GM12878 (cell line): ENCODE measurements at regions not wholly inside any gene's neighbourhood (a gene's known extent, or its start where the extent isn't known, plus 50 kb on each side); places are given as distances from the start of the nearest gene placed in this dataset.

Experiments used
- E2F8 ChIP-seq: fragments of 450-650 bp; IDR thresholded peaks from 2 replicates; pipeline ENCODE4 v1.6.1; 2018; ENCODE audit warnings: mild to moderate bottlenecking, low read depth, moderate library complexity; ENCODE audit not compliant: partially characterized antibody
- KAT2A ChIP-seq: conservative IDR thresholded peaks from 2 replicates; pipeline ENCODE4 v1.6.1; 2011; ENCODE audit warnings: low read depth, low read length; ENCODE audit not compliant: control insufficient read depth
- PML ChIP-seq: IDR thresholded peaks from 2 replicates; pipeline ENCODE4 v1.6.1; 2012; ENCODE audit warnings: low read length, inconsistent platforms
- POLR2A ChIP-seq: IDR thresholded peaks from 2 replicates; pipeline ENCODE4 v1.6.1; 2011; ENCODE audit warnings: low read depth, mild to moderate bottlenecking, low read length
- RAD51 ChIP-seq: fragments of 450-650 bp; IDR thresholded peaks from 2 replicates; pipeline ENCODE4 v1.6.1; 2016; ENCODE audit warnings: moderate library complexity, mild to moderate bottlenecking, inconsistent platforms
- RBBP5 ChIP-seq: fragments of 200-600 bp; sonication (generic); conservative IDR thresholded peaks from 2 replicates; pipeline ENCODE4 v1.6.1; 2016
- SREBF2 ChIP-seq: IDR thresholded peaks from 2 replicates; pipeline ENCODE4 v1.6.1; 2012; ENCODE audit warnings: mild to moderate bottlenecking, low read length
- SUZ12 ChIP-seq: fragments of 200-600 bp; sonication (generic); IDR thresholded peaks from one replicate; pipeline ENCODE4 v1.6.1; 2018; ENCODE audit warnings: antibody characterized with exemption, mild to moderate bottlenecking; ENCODE audit not compliant: unreplicated experiment
- TF ChIP-seq, protein P1 (sequence below), 3 experiments: IDR thresholded peaks in 2 of 3; conservative IDR thresholded peaks in 1 of 3; 2 replicates each; pipeline ENCODE4 v1.5.1; 2011; ENCODE audit warnings: low read depth in 3 of 3, low read length in 3 of 3, mild to moderate bottlenecking in 3 of 3, control low read depth in 2 of 3, moderate library complexity in 2 of 3, inconsistent platforms in 1 of 3, mixed read lengths in 1 of 3; ENCODE audit not compliant: control insufficient read depth in 2 of 3, insufficient read depth in 1 of 3; ENCODE audit errors: extremely low read depth in 1 of 3
- TF ChIP-seq, protein P2 (sequence below): IDR thresholded peaks from 2 replicates; pipeline ENCODE4 v1.6.1; 2012; ENCODE audit warnings: low read depth, low read length, improper control_type of control experiment
- TF ChIP-seq, protein P3 (sequence below): fragments of 450-650 bp; IDR thresholded peaks from 2 replicates; pipeline ENCODE4 v1.6.1; 2017; ENCODE audit warnings: mild to moderate bottlenecking

- TF ChIP-seq, protein P1, sequence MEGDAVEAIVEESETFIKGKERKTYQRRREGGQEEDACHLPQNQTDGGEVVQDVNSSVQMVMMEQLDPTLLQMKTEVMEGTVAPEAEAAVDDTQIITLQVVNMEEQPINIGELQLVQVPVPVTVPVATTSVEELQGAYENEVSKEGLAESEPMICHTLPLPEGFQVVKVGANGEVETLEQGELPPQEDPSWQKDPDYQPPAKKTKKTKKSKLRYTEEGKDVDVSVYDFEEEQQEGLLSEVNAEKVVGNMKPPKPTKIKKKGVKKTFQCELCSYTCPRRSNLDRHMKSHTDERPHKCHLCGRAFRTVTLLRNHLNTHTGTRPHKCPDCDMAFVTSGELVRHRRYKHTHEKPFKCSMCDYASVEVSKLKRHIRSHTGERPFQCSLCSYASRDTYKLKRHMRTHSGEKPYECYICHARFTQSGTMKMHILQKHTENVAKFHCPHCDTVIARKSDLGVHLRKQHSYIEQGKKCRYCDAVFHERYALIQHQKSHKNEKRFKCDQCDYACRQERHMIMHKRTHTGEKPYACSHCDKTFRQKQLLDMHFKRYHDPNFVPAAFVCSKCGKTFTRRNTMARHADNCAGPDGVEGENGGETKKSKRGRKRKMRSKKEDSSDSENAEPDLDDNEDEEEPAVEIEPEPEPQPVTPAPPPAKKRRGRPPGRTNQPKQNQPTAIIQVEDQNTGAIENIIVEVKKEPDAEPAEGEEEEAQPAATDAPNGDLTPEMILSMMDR (IDR thresholded peaks at IDR 0.05 in 2 of 3, conservative IDR thresholded peaks at IDR 0.05 in 1 of 3; ENCODE audit: control insufficient read depth in 2 of 3, extremely low read depth in 1 of 3, insufficient read depth in 1 of 3, low read depth in 3 of 3, low read length in 3 of 3) = no peak
- TF ChIP-seq SUZ12 (no peak), E2F8 (no peak), SREBF2 (no peak), RAD51 (no peak), PML (no peak), KAT2A (no peak), POLR2A (no peak), RBBP5 (no peak)
- TF ChIP-seq, protein P2, sequence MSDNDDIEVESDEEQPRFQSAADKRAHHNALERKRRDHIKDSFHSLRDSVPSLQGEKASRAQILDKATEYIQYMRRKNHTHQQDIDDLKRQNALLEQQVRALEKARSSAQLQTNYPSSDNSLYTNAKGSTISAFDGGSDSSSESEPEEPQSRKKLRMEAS = no peak
- TF ChIP-seq, protein P3, sequence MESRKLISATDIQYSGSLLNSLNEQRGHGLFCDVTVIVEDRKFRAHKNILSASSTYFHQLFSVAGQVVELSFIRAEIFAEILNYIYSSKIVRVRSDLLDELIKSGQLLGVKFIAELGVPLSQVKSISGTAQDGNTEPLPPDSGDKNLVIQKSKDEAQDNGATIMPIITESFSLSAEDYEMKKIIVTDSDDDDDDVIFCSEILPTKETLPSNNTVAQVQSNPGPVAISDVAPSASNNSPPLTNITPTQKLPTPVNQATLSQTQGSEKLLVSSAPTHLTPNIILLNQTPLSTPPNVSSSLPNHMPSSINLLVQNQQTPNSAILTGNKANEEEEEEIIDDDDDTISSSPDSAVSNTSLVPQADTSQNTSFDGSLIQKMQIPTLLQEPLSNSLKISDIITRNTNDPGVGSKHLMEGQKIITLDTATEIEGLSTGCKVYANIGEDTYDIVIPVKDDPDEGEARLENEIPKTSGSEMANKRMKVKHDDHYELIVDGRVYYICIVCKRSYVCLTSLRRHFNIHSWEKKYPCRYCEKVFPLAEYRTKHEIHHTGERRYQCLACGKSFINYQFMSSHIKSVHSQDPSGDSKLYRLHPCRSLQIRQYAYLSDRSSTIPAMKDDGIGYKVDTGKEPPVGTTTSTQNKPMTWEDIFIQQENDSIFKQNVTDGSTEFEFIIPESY = no peak
These were observed 544.6 kb downstream of the EDEM1 start for GRCh38 chr3:5732081-5732480.
